GM06990 (cell line): ENCODE measurements at regions not wholly inside any gene's neighbourhood (a gene's known extent, or its start where the extent isn't known, plus 50 kb on each side); places are given as distances from the start of the nearest gene placed in this dataset.
"Not testable (repeated sequence)": the region's sequence is repeated elsewhere in the genome, so short reads cannot be mapped to it uniquely, and the experiment has no call there.

Experiments
- DNase-seq: peaks from one replicate; pipeline ENCODE4 v3.0.0-alpha.2; 2011; ENCODE audit not compliant: insufficient read length; ENCODE audit errors: extremely low read depth
- H3K27me3 ChIP-seq: replicated peaks from 2 replicates; pipeline ENCODE4 v1.6.0; 2011; ENCODE audit warnings: low read length; ENCODE audit not compliant: control insufficient read depth, insufficient read depth
- H3K36me3 ChIP-seq: 2 replicates; pipeline ENCODE4 v1.5.1; 2011; ENCODE audit warnings: low read length; ENCODE audit not compliant: control insufficient read depth, insufficient read depth
- H3K4me3 ChIP-seq: replicated peaks from 2 replicates; pipeline ENCODE4 v1.5.1; 2011; ENCODE audit warnings: low read depth, mild to moderate bottlenecking, control low read depth, low read length
- TF ChIP-seq, protein P1 (sequence below): IDR thresholded peaks from 2 replicates; pipeline ENCODE4 v1.5.1; 2011; ENCODE audit warnings: low read length, control low read depth, mild to moderate bottlenecking, inconsistent platforms; ENCODE audit not compliant: insufficient read depth, poor library complexity, severe bottlenecking

DNA sequence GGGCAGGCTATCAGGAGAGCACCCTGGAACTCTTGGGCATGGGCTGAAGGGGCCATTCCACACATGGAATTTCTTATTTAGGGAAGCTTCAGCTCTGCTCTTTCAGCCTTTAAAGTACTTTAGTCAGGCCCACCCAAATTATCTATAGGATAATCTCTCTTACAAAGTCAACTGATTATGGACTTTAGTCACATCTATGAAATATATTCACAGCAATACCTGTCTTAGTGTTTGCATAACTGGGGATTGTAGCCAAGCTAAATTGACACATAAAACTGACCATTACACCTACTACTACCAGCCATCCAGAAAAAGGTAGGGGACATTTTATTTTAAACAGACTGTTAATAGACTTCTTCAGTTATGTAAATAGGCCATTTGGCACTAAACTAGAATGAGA, 114.9 kb upstream of the VANGL1 start:
- H3K27me3 ChIP-seq, result no peaks in the 10 kb centered on the region; the same call in 1 of the 2 replicates
- H3K36me3 ChIP-seq, result no peaks in the 10 kb centered on the region
- H3K4me3 ChIP-seq, result no peak overlapping the region
- TF ChIP-seq, protein P1, sequence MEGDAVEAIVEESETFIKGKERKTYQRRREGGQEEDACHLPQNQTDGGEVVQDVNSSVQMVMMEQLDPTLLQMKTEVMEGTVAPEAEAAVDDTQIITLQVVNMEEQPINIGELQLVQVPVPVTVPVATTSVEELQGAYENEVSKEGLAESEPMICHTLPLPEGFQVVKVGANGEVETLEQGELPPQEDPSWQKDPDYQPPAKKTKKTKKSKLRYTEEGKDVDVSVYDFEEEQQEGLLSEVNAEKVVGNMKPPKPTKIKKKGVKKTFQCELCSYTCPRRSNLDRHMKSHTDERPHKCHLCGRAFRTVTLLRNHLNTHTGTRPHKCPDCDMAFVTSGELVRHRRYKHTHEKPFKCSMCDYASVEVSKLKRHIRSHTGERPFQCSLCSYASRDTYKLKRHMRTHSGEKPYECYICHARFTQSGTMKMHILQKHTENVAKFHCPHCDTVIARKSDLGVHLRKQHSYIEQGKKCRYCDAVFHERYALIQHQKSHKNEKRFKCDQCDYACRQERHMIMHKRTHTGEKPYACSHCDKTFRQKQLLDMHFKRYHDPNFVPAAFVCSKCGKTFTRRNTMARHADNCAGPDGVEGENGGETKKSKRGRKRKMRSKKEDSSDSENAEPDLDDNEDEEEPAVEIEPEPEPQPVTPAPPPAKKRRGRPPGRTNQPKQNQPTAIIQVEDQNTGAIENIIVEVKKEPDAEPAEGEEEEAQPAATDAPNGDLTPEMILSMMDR, result no peak
- DNase-seq, result no peak

- no peaks in the 10 kb centered on the region; the same call in 1 of the 2 replicates for H3K27me3 ChIP-seq
- no peak for DNase-seq
- TF ChIP-seq, protein P1, result no peak
- H3K4me3 ChIP-seq, result no peak overlapping the region
- H3K36me3 ChIP-seq, result no peaks in the 10 kb centered on the region
These were observed 117.5 kb upstream of the VANGL1 start for GRCh38 chr1:115524236-115524635.

DNA sequence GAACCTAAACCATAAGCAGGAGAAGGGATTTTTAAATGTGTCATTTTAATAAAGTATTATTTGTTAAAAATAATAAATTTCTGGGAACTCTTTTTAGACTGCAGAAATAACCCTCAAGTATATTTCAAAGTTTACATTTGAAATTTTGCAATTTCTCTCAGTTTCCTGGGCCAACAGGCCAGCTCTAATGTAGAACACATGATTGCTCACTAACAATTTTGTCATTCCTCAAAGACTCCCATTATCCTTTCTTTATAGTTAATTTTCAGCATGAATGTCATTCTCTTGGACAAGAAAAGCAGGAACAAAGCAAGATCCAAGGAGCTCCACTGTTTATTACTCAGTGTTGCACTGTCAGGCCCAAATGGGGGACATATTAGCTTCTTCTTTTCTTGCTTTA, 119.4 kb upstream of the VANGL1 start:
- TF ChIP-seq, protein P1, result no peak
- DNase-seq, result no peak

GRCh38 chr1:115515270-115515669, 126.5 kb upstream of the VANGL1 start:
- Histone ChIP-seq H3K4me3 (no peak overlapping the region), H3K27me3 (no peaks in the 10 kb centered on the region; the same call in 1 of the 2 replicates)
- TF ChIP-seq, protein P1, result no peak

More for the DNA sequence above, 119.4 kb upstream of the VANGL1 start:
- Histone ChIP-seq H3K27me3 (no peaks in the 10 kb centered on the region; the same call in none of the 2 replicates), H3K4me3 (no peak overlapping the region), H3K36me3 (no peaks in the 10 kb centered on the region)

DNA sequence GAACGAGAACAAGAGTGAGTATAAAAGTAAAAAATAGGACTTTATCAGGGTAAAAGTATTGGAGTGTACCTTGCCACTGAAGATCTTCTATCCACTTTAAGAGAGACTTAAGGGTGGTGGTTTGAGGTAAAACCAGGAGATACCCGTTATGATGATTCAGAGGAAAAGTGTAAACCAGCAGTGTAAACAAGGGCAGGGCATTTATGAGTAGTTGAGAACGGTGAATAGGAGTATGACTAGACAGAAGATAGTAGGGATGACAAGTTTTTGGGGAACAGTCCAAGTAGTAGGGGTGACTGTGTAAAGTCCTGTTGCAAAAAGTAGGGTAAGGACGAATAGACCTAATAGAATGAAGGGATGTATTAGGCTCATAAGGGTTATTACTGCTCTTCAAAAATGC, 131.5 kb upstream of the VANGL1 start:
- H3K27me3 ChIP-seq, H3K4me3 ChIP-seq, H3K36me3 ChIP-seq, DNase-seq: not testable (repeated sequence)

More at GRCh38 chr1:115515270-115515669, 126.5 kb upstream of the VANGL1 start:
- no peaks in the 10 kb centered on the region for H3K36me3 ChIP-seq
- no peak for DNase-seq

GRCh38 chr1:115507901-115508300, 133.9 kb upstream of the VANGL1 start:
- TF ChIP-seq, protein P1, result no peak
- H3K27me3 ChIP-seq, result no peaks in the 10 kb centered on the region
- H3K4me3 ChIP-seq, result no peak overlapping the region

More at GRCh38 chr1:115507901-115508300, 133.9 kb upstream of the VANGL1 start:
- no peak for DNase-seq
- H3K36me3 ChIP-seq, result no peaks in the 10 kb centered on the region
